GDM1 (cell line): ENCODE measurements at regions not wholly inside any gene's neighbourhood (a gene's known extent, or its start where the extent isn't known, plus 50 kb on each side); places are given as distances from the start of the nearest gene placed in this dataset.

Experiments used
- DNase-seq: peaks from one replicate; lab custom pipeline; 2025; lab: John Stamatoyannopoulos, UW

GRCh38 chr4:133472244-133472643, 323.1 kb downstream of the PCDH10 start:
- no peak for DNase-seq

GRCh38 chr4:133467290-133467947, 318.3 kb downstream of the PCDH10 start:
- no peak for DNase-seq

GRCh38 chr4:133465022-133465421, 315.9 kb downstream of the PCDH10 start:
- DNase-seq = no peak

DNA sequence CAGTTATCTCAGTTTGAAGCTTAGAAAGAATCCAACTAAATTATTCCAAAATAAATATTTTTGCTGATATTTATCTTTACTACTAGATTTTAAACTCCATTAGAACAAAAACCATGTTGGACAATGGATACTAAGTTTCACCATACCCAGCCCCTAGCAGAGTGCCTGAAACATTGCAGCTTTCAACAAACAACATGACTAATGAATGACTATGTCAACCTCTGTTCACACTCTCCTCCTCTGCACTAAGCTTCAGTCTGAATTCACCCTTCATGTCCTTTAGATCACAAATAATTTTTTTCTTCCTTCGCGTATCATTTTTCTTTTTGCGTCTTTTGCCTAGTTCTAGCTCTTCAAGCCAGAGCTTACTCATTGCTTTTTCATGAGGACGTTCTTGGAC, 315.2 kb downstream of the PCDH10 start:
- no peak for DNase-seq

- DNase-seq = no peak
Measured at GRCh38 chr4:133452678-133453077, 303.6 kb downstream of the PCDH10 start.

GRCh38 chr4:133450813-133451212, 301.7 kb downstream of the PCDH10 start:
- no peak for DNase-seq

DNA sequence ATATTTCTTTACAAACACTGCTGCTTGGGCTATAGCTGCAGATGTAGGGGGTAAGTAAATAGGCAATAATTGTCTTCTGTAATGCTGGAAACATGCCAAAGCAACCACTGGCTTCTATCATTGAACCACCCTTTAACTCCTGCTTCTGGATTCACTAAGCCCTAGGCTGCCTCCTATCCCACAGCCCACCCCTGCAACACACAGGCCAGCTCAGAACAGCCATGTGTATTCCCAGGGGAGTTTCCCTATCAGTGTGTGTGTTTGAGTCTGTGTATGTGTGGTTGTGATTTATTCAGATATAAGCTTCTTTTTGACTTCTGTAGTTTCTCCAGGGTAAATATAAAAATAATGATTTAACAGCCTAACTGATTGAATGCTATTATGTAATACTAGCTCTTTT, 291.3 kb downstream of the PCDH10 start:
- DNase-seq = no peak

GRCh38 chr4:133439830-133440229, 290.7 kb downstream of the PCDH10 start:
- DNase-seq = no peak

- DNase-seq = no peak
Measured at GRCh38 chr4:133424605-133425004, 275.5 kb downstream of the PCDH10 start.

GRCh38 chr4:133403913-133404312, 254.8 kb downstream of the PCDH10 start:
- no peak for DNase-seq

GRCh38 chr4:133402616-133403015, 253.5 kb downstream of the PCDH10 start:
- no peak for DNase-seq

GRCh38 chr4:133394971-133395627, 246.0 kb downstream of the PCDH10 start:
- DNase-seq = no peak

- no peak for DNase-seq
Measured at GRCh38 chr4:133390198-133390855, 241.2 kb downstream of the PCDH10 start.

- no peak for DNase-seq
Measured at GRCh38 chr4:133389029-133389428, 239.9 kb downstream of the PCDH10 start.

GRCh38 chr4:133385161-133385954, 236.3 kb downstream of the PCDH10 start:
- DNase-seq = no peak

- DNase-seq = no peak
Measured at GRCh38 chr4:133379681-133380438, 230.8 kb downstream of the PCDH10 start.

DNA sequence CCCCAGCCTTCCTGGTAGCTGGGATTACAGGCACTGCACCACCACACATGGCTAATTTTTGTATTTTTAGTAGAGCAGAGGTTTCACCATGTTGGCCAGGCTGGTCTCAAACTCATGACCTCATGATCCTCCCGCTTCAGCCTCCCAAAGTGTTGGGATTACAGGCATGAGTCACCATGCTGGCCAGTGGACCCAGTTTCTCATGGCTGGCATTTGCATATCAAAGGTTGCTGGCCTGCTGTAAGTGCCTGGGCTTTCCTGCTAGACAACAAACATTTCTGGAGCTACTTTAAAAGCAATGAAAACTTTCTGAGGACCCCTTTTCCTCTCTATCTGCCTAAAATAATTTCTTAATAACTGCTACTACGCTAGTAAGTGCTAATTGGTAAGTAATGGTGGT, 228.2 kb downstream of the PCDH10 start:
- no peak for DNase-seq

DNA sequence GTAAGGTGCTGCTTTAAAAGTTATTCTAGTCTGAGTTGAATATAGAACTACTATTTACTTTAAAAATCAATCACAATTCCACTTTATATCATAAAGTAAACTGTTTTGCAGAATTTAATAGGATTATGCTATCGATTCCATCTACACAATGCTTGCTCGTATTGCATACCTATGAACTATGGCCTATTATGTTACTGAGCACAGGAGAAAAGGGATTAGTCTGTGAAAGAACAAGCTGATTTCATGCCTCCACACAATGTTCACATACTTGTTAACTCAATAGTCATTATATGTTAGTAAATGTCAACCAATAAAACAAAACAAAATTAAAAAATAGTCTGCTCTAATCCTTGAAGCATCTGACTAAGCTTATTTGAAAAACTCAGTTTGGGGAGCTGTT, 223.6 kb downstream of the PCDH10 start:
- DNase-seq = no peak

DNA sequence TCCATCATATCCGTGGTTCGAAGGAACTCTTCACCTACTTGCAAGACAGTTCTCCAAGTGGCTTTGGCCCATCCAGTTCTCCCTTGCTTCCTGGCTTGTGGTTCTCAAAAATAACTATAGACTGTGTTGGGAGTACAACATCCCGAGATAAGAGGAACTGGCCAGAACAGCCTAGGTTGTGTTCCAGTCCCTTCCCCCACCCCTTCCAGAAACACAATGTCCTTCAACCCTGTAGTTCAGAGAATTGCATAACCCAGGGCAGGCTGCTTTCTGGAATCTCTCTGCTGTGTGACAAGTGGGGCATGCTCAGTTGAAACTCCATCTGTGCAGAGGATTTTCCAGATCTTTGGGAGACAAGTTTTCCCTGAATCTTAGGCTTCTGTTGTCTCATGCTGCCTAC, 206.5 kb downstream of the PCDH10 start:
- DNase-seq = no peak

GRCh38 chr4:133347409-133347808, 198.3 kb downstream of the PCDH10 start:
- DNase-seq = no peak

- DNase-seq = no peak
Measured at GRCh38 chr4:133324491-133324890, 175.4 kb downstream of the PCDH10 start.

DNA sequence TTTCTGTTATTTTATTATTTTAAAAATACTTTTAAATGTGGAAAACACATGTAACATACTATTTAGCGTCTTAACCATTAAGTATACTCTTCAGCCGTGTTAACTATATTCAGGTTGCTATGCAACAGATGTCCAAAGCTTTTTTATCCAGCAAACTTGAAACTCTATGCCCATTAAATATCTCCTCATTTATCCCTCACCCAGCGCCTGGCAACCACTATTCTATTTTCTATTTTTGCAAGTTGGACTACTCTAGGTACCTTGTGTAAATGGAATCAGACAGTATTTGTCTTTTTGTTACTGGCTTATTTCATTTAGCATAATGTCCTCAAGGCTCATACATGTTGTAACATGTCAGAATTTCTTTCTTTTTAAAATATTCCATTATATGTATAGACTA, 174.6 kb downstream of the PCDH10 start:
- DNase-seq = no peak
